GM21576 (cell line): ENCODE measurements at regions not wholly inside any gene's neighbourhood (a gene's known extent, or its start where the extent isn't known, plus 50 kb on each side); places are given as distances from the start of the nearest gene placed in this dataset.
A peak's percentile ranks its signal among the peaks of the same experiment; 100 is the strongest.

Experiments used
- ATAC-seq: cut with Tn5 transposase; IDR thresholded peaks from one replicate; pipeline ENCODE4 v1.9.1; 2021; ENCODE audit warnings: mild to moderate bottlenecking, moderate library complexity; ENCODE audit not compliant: unreplicated experiment

- ATAC-seq, result no peak
Measured at GRCh38 chr2:183283209-183283608, 159.0 kb downstream of the NUP35 start.

GRCh38 chr2:183284606-183285005, 160.4 kb downstream of the NUP35 start:
- no peak for ATAC-seq

DNA sequence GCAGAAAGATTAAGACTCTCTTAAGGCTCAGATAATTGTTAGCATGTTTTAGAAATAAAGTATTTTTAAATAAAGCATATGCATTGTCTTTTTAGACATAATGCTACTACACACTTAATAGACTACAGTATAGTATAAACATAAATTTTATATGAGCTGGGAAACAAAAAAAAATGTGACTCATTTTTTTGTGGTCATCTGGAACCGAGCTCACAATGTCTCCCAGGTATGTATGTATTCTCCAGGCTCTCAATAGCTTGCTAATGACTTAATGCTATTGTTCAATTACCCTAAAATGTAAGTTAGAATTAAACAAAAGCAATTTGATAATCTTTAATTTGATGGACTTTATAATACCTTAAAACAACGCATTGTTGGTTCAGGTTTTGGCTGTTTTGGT, 167.2 kb downstream of the NUP35 start:
- no peak for ATAC-seq

GRCh38 chr2:183292028-183292427, 167.8 kb downstream of the NUP35 start:
- ATAC-seq, result no peak

DNA sequence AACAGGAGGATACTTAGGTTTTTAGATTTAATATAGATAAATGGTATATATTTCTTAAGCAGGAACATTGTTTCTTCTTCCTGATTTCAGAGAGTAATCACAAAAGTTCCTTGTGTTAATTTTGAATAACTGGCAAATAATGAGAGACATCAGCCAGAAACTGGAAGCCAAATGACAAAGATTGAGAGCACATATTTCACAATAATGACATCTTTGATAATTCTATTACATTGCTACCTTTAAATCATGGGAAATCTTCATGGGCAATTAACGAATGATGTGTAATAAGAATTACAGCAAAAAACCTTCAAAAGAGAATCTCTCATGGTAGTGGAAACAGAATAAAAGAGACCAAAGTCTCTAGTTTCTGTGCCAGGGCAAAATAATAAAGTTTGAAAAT, 215.1 kb downstream of the NUP35 start:
- no peak for ATAC-seq

DNA sequence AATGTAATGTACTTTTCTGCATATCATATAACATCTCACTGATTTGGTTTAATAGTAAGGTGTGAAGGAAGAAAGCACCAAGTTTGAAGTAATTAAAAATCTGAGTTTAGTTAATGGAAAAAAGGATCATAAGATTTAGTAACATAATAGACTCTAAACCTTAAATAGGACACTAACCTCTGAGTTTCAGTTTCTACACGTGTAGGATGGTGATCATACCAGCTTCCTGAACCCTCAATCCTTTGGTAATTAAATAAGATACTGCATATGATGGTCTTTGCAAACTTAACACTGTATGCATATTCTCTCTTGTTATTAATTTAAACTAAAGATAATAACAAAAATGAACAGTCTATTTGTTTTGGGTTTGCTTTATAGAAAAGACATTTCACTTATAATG, 216.8 kb downstream of the NUP35 start:
- no peak for ATAC-seq

DNA sequence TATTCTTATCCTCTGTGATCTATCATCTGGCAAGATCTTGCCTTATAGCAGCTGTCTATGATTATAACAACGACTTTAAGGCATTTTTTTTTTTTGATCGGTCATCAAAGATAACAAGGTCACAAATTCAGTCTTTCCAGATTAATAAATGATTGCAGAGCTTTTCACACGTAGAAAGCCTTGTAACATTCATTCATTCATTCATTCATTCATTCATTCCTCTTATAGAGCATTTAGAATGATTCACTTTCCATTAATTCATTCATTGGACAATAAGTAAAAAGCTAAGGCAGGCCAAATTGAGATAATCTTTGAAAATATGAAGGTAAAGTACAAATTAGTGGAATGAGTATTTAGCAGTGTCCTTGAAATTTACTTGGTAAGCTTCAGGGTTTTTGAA, 223.7 kb downstream of the NUP35 start:
- no peak for ATAC-seq

- ATAC-seq, result peak; percentile 88
Measured at GRCh38 chr2:183348492-183348891, 224.2 kb downstream of the NUP35 start.

GRCh38 chr2:183349091-183349490, 224.8 kb downstream of the NUP35 start:
- peak; percentile 37 for ATAC-seq

- no peak for ATAC-seq
Measured at GRCh38 chr2:183359867-183360266, 235.6 kb downstream of the NUP35 start.

- no peak for ATAC-seq
Measured at GRCh38 chr2:183371545-183371944, 247.3 kb downstream of the NUP35 start.

GRCh38 chr2:183375821-183376220, 251.6 kb downstream of the NUP35 start:
- no peak for ATAC-seq

DNA sequence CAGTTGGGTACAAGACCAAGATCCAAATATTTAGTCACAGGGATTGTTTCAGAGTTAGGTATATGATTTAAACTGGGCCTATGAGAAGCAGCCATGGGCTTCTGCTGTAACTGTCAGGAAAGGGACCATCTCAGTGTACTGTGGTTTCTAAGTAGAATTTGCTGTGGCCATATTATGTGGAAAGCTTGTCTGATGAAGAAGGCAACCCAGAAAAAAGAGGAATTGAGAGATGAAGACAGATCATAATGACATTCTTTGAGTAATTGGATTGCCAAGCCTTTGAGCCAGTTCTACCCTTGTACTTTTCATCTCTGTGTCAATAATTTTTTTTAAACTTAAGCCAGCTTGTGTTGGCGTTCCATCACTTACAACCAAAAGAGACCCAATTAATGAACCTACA, 259.6 kb downstream of the NUP35 start:
- ATAC-seq, result no peak

GRCh38 chr2:183389546-183390080, 265.4 kb downstream of the NUP35 start:
- ATAC-seq, result no peak

GRCh38 chr2:183390109-183390508, 265.9 kb downstream of the NUP35 start:
- no peak for ATAC-seq

GRCh38 chr2:183404392-183404791, 280.1 kb downstream of the NUP35 start:
- ATAC-seq, result no peak

DNA sequence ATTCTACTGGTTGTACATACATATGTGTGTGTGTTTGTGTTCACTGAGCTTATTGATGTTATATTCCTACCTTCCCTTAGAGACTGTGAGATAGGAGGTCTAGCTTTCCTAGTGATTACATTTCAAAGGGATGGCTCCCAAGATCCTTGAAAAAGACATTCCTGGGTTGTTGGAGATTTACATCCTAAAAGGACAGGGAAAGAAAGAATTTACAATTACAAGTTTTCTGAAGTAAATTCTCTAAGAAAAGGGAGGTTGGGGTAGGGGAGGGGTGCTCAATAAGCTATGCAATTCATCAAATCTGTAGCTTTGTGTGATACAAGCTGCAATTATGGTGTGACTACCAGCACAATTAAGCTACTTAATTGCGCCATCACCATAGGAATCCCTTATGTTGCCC, 284.3 kb downstream of the NUP35 start:
- ATAC-seq, result no peak

DNA sequence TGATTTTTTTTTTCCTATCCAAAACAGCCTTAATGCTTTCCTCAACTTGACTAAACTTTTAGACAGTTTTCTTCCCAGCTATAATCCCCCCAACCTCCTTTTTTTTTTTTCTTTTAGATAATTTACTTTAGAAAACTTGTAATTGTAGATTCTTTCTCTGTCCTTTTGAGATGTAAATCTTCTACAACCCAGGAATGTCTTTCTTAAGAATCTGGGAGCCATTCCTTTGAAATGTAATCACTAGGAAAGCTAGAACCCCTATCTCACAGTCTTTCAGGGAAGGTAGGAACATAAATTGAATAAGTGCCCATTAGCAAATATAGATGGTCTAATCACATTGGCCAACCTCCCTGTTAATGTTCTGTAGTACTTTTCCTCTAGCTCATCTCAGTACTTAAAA, 285.4 kb downstream of the NUP35 start:
- ATAC-seq, result no peak

GRCh38 chr2:183416753-183417152, 292.5 kb downstream of the NUP35 start:
- no peak for ATAC-seq

GRCh38 chr2:183426825-183427224, 302.6 kb downstream of the NUP35 start:
- no peak for ATAC-seq

DNA sequence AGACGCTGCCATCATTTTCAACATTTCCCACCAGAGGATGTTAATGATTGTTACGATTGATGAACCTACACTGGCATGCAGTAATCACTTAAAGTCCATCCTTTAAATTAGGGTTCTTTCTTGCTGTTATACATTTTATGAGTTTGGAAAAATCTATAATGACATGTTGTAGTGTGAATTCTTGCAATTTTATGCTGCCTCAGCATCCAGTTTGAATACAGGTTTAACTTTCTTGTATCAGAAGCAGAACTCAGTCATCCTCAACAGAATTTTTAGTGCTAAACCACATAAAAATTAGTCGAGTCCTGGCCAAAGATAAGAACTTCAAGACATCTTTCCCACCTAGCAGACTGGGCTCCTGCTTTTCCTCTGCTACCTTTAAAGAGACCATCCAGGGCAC, 303.3 kb downstream of the NUP35 start:
- ATAC-seq, result no peak

GRCh38 chr2:183428881-183429280, 304.6 kb downstream of the NUP35 start:
- no peak for ATAC-seq

DNA sequence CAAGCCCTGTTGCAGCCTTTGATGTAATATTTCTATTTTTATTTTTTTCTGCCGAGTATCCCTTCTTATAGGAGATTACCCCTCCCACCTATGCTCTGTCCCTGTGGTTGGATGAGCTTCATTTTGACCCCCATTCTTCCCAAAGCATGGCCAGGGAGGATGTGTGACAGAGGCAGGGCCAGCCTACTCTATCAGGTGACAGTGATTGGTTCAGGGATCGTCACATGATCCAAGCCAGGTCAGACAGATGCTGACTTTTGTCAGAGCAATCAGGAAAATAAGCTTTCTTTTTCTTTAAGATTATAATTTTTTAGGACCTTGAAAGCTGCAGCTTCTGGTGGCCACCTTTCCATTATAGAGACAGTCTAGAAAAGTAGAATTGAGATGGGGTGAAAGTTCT, 314.3 kb downstream of the NUP35 start:
- no peak for ATAC-seq

GRCh38 chr2:183455056-183455455, 330.8 kb downstream of the NUP35 start:
- no peak for ATAC-seq
